MM.1S (cell line): ENCODE measurements at regions not wholly inside any gene's neighbourhood (a gene's known extent, or its start where the extent isn't known, plus 50 kb on each side); places are given as distances from the start of the nearest gene placed in this dataset.

Experiments used
- CTCF ChIP-seq: fragments of 300-600 bp; sonication (generic); IDR thresholded peaks from 2 replicates; pipeline ENCODE4 v1.5.1; 2016; ENCODE audit warnings: antibody characterized with exemption, low read length, mixed read lengths
- EZH2 ChIP-seq: fragments of 300-600 bp; sonication (generic); optimal IDR thresholded peaks from 2 replicates; pipeline ENCODE3; 2017; ENCODE audit warnings: low read depth, mild to moderate bottlenecking, antibody characterized with exemption, low read length, mixed read lengths
- EZH2phosphoT487 ChIP-seq: fragments of 300-600 bp; sonication (generic); IDR thresholded peaks from 2 replicates; pipeline ENCODE4 v1.6.1; 2018; ENCODE audit warnings: antibody characterized with exemption, low read length

GRCh38 chr12:116372815-116373214, 95.3 kb upstream of the MED13L start:
- TF ChIP-seq CTCF (no peak), EZH2 (no peak), EZH2phosphoT487 (no peak)
